C4-2B (cell line): ENCODE measurements at regions not wholly inside any gene's neighbourhood (a gene's known extent, or its start where the extent isn't known, plus 50 kb on each side); places are given as distances from the start of the nearest gene placed in this dataset.

ENCODE experiments used
- CTCF ChIP-seq: fragments of 450-650 bp; conservative IDR thresholded peaks from 2 replicates; pipeline ENCODE4 v1.5.1; 2017; ENCODE audit warnings: mild to moderate bottlenecking
- ZFX ChIP-seq: fragments of 450-650 bp; IDR thresholded peaks from 2 replicates; pipeline ENCODE4 v1.6.1; 2017

GRCh38 chr4:14853176-14853943 lies 148.9 kb upstream of the CPEB2 start:
- TF ChIP-seq CTCF (no peak), ZFX (no peak)
